Vagina (tissue), 2 donors: ENCODE measurements at regions not wholly inside any gene's neighbourhood (a gene's known extent, or its start where the extent isn't known, plus 50 kb on each side); places are given as distances from the start of the nearest gene placed in this dataset.

Experiments
- CTCF ChIP-seq, 3 experiments: fragments of 450-650 bp in 2 of 3; fragments of 200-600 bp in 1 of 3; sonication (generic) in 1 of 3; IDR thresholded peaks; one replicate each; pipeline ENCODE4 v1.5.1; 2017 to 2019; ENCODE audit warnings: antibody characterized with exemption in 3 of 3, mild to moderate bottlenecking in 2 of 3, moderate library complexity in 2 of 3
- POLR2A ChIP-seq, 2 donors: fragments of 450-650 bp; IDR thresholded peaks; one replicate each; pipeline ENCODE4 v1.6.1; 2017; ENCODE audit warnings: antibody characterized with exemption in 2 of 2, mild to moderate bottlenecking in 2 of 2, moderate library complexity in 2 of 2
- POLR2AphosphoS5 ChIP-seq, 2 donors: sonication (generic); formaldehyde crosslinking; IDR thresholded peaks; one replicate each; pipeline ENCODE4 v1.9.0; 2017; ENCODE audit warnings: antibody characterized with exemption in 2 of 2, mild to moderate bottlenecking in 2 of 2, low read depth in 1 of 2; ENCODE audit not compliant: insufficient read depth in 1 of 2

- TF ChIP-seq POLR2A (IDR thresholded peaks at IDR 0.05) (no peak), CTCF (IDR thresholded peaks at IDR 0.05) (no peak), POLR2AphosphoS5 (IDR thresholded peaks at IDR 0.05; ENCODE audit: insufficient read depth in 1 of 2, low read depth in 1 of 2) (no peak)
These were observed 52.7 kb upstream of the ELL2 start for GRCh38 chr5:96014395-96014794.
